BJ (cell line): ENCODE measurements at regions not wholly inside any gene's neighbourhood (a gene's known extent, or its start where the extent isn't known, plus 50 kb on each side); places are given as distances from the start of the nearest gene placed in this dataset.
"Not testable (repeated sequence)": the region's sequence is repeated elsewhere in the genome, so short reads cannot be mapped to it uniquely, and the experiment has no call there.

Experiments used
- CTCF ChIA-PET: fragments of 350-600 bp; formaldehyde crosslinking; extraction: SDS; loops from one replicate; lab custom pipeline; 2021; ENCODE audit warnings: antibody characterized with exemption, inconsistent platforms; lab: Yijun Ruan, JAX
- POLR2A ChIA-PET: fragments of 300-600 bp; sonication (Branson Sonifier 250); formaldehyde crosslinking; extraction: SDS; loops from one replicate; lab custom pipeline; 2021; ENCODE audit warnings: antibody characterized with exemption; lab: Charles Lee
- DNase-seq: peaks from one replicate; pipeline ENCODE4 v3.0.0-alpha.2; 2011; ENCODE audit warnings: low read depth
- H3K27me3 ChIP-seq: 2 replicates; pipeline ENCODE4 v1.6.0; 2011; ENCODE audit warnings: low read length; ENCODE audit not compliant: control insufficient read depth, insufficient read depth
- H3K36me3 ChIP-seq: 2 replicates; pipeline ENCODE4 v1.5.1; 2011; ENCODE audit warnings: low read length; ENCODE audit not compliant: control insufficient read depth, insufficient read depth
- H3K4me3 ChIP-seq: 2 replicates; pipeline ENCODE4 v1.5.1; 2011; ENCODE audit warnings: low read depth, mild to moderate bottlenecking, control low read depth, low read length
- CTCF ChIP-seq: IDR thresholded peaks from 2 replicates; pipeline ENCODE4 v1.5.1; 2011; ENCODE audit warnings: low read depth, mild to moderate bottlenecking, control low read depth, inconsistent platforms, low read length, moderate library complexity; ENCODE audit not compliant: insufficient read depth

GRCh38 chr15:45821390-45821789, 186.6 kb downstream of the SQOR start:
- no peak for DNase-seq
- no peak for TF ChIP-seq CTCF
- POLR2A ChIA-PET = no interaction called here
- CTCF ChIA-PET = interaction anchor here (1.5 kb wide), 1 partner anchor 11 kb away, joined by 4 read pairs; no protein-coding TSS in a partner anchor
- no peak overlapping the region for H3K4me3 ChIP-seq
- H3K27me3 ChIP-seq = no peaks in the 10 kb centered on the region
- H3K36me3 ChIP-seq = no peaks in the 10 kb centered on the region

- POLR2A ChIA-PET, H3K27me3 ChIP-seq, DNase-seq, H3K36me3 ChIP-seq, H3K4me3 ChIP-seq: not testable (repeated sequence)
- CTCF ChIA-PET = interaction anchor here (0.9 kb wide), 1 partner anchor 33 kb away, joined by 3 read pairs; no protein-coding TSS in a partner anchor
Measured at GRCh38 chr15:45822968-45823367, 188.1 kb downstream of the SQOR start.

GRCh38 chr15:45827275-45827674, 192.4 kb downstream of the SQOR start:
- DNase-seq = no peak
- Histone ChIP-seq H3K4me3 (no peak overlapping the region), H3K27me3 (no peaks in the 10 kb centered on the region), H3K36me3 (no peaks in the 10 kb centered on the region)
- no peak for TF ChIP-seq CTCF
- ChIA-PET CTCF (no interaction called here), POLR2A (no interaction called here)

- TF ChIP-seq CTCF = no peak
- CTCF ChIA-PET = no interaction called here
- POLR2A ChIA-PET = no interaction called here
- DNase-seq = no peak
- Histone ChIP-seq H3K4me3 (no peak overlapping the region), H3K36me3 (no peaks in the 10 kb centered on the region), H3K27me3 (no peaks in the 10 kb centered on the region)
Measured at GRCh38 chr15:45827766-45828165, 192.9 kb downstream of the SQOR start.

- DNase-seq = no peak
- TF ChIP-seq CTCF = no peak
- no peak overlapping the region for H3K4me3 ChIP-seq
- ChIA-PET CTCF (interaction anchor here (0.6 kb wide), 1 partner anchor 21 kb away, joined by 3 read pairs; no protein-coding TSS in a partner anchor), POLR2A (no interaction called here)
- no peaks in the 10 kb centered on the region for H3K27me3 ChIP-seq
- H3K36me3 ChIP-seq = no peaks in the 10 kb centered on the region
Measured at GRCh38 chr15:45829336-45830153, 194.7 kb downstream of the SQOR start.
